MM.1S (cell line): ENCODE measurements at regions not wholly inside any gene's neighbourhood (a gene's known extent, or its start where the extent isn't known, plus 50 kb on each side); places are given as distances from the start of the nearest gene placed in this dataset.

Source experiments
- DNase-seq: peaks from one replicate; pipeline ENCODE4 v3.0.0-alpha.2; 2015
- H2AFZ ChIP-seq: fragments of 300-600 bp; sonication (generic); 2 replicates; pipeline ENCODE4 v1.6.0; 2016; ENCODE audit warnings: antibody characterized with exemption, low read length
- H3F3A ChIP-seq: fragments of 300-600 bp; sonication (generic); 2 replicates; pipeline ENCODE4 v1.6.1; 2016; ENCODE audit warnings: mild to moderate bottlenecking, antibody characterized with exemption, low read length, moderate library complexity, mixed read lengths; ENCODE audit not compliant: insufficient read depth
- H3K27ac ChIP-seq: fragments of 300-600 bp; sonication (generic); 2 replicates; pipeline ENCODE4 v1.5.1; 2016; ENCODE audit warnings: mild to moderate bottlenecking, low read length
- H3K27me3 ChIP-seq: fragments of 300-600 bp; sonication (generic); replicated peaks from 2 replicates; pipeline ENCODE4 v1.6.0; 2016; ENCODE audit warnings: low read length; ENCODE audit not compliant: insufficient read depth
- H3K36me3 ChIP-seq: fragments of 300-600 bp; sonication (generic); replicated peaks from 2 replicates; pipeline ENCODE4 v1.6.1; 2016; ENCODE audit warnings: mild to moderate bottlenecking, low read length, mixed read lengths; ENCODE audit not compliant: insufficient read depth
- H3K4me1 ChIP-seq: fragments of 300-600 bp; sonication (generic); 2 replicates; pipeline ENCODE4 v1.6.1; 2016; ENCODE audit warnings: low read length, mixed read lengths
- H3K4me2 ChIP-seq: fragments of 300-600 bp; sonication (generic); 2 replicates; pipeline ENCODE4 v1.6.0; 2016; ENCODE audit warnings: low read depth, low read length
- H3K4me3 ChIP-seq: fragments of 300-600 bp; sonication (generic); 2 replicates; pipeline ENCODE4 v1.5.1; 2016; ENCODE audit warnings: low read length, mixed read lengths
- H3K79me2 ChIP-seq: fragments of 300-600 bp; sonication (generic); 2 replicates; pipeline ENCODE4 v1.6.1; 2016; ENCODE audit warnings: mixed run types, low read length, mixed read lengths
- H3K9ac ChIP-seq: fragments of 300-600 bp; sonication (generic); 2 replicates; pipeline ENCODE4 v1.6.1; 2016; ENCODE audit warnings: low read length, mixed read lengths
- H3K9me2 ChIP-seq: fragments of 300-600 bp; sonication (generic); replicated peaks from 2 replicates; pipeline ENCODE4 v1.6.1; 2016; ENCODE audit warnings: mild to moderate bottlenecking, low read length, mixed read lengths; ENCODE audit not compliant: insufficient read depth
- H3K9me3 ChIP-seq: fragments of 300-600 bp; sonication (generic); replicated peaks from 2 replicates; pipeline ENCODE4 v1.6.1; 2016; ENCODE audit warnings: mild to moderate bottlenecking, low read length, mixed read lengths; ENCODE audit not compliant: insufficient read depth
- H4K20me1 ChIP-seq: fragments of 300-600 bp; sonication (generic); 2 replicates; pipeline ENCODE4 v1.6.1; 2016; ENCODE audit warnings: mild to moderate bottlenecking, low read length, moderate library complexity, mixed read lengths; ENCODE audit not compliant: insufficient read depth
- CTCF ChIP-seq: fragments of 300-600 bp; sonication (generic); IDR thresholded peaks from 2 replicates; pipeline ENCODE4 v1.5.1; 2016; ENCODE audit warnings: antibody characterized with exemption, low read length, mixed read lengths
- EZH2 ChIP-seq: fragments of 300-600 bp; sonication (generic); optimal IDR thresholded peaks from 2 replicates; pipeline ENCODE3; 2017; ENCODE audit warnings: low read depth, mild to moderate bottlenecking, antibody characterized with exemption, low read length, mixed read lengths
- EZH2phosphoT487 ChIP-seq: fragments of 300-600 bp; sonication (generic); IDR thresholded peaks from 2 replicates; pipeline ENCODE4 v1.6.1; 2018; ENCODE audit warnings: antibody characterized with exemption, low read length

DNA sequence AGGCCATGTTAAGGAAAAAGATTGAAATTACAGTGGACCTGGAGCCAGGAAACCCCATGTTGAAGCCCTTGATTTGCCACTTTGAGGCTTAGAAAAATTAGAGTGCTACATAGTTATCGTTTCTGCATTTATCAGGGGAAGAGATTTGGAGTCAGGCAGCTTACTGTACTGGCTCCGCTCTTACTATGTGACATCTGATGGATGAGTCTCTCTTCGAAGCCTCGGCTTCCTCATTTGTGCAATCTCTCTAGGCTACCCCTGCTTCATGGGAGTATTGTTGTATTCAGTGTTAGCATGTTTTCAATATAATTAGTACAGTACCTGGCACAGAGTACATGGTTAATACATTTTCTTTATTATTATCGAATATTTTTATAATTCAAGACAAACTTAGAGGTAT lies 480.4 kb upstream of the USP24 start:
- Histone ChIP-seq H3K27ac (no peak overlapping the region), H3K4me3 (no peak overlapping the region), H3K27me3 (no peaks in the 10 kb centered on the region), H2AFZ (no peak overlapping the region), H3K36me3 (no peaks in the 10 kb centered on the region), H3K79me2 (no peaks in the 10 kb centered on the region), H3K4me2 (no peak overlapping the region), H3K9me3 (no peaks in the 10 kb centered on the region), H3K9ac (no peak overlapping the region), H3K9me2 (no peaks in the 10 kb centered on the region; the same call in 1 of the 2 replicates), H3K4me1 (no peaks in the 10 kb centered on the region), H3F3A (no peaks in the 10 kb centered on the region), H4K20me1 (no peaks in the 10 kb centered on the region)
- TF ChIP-seq EZH2 (no peak), CTCF (no peak), EZH2phosphoT487 (no peak)
- no peak for DNase-seq

- Histone ChIP-seq H3K9me2 (no peaks in the 10 kb centered on the region; the same call in 1 of the 2 replicates), H3K4me1 (no peaks in the 10 kb centered on the region), H3K27me3 (no peaks in the 10 kb centered on the region), H3F3A (no peaks in the 10 kb centered on the region), H3K27ac (no peak overlapping the region), H3K4me2 (no peak overlapping the region), H3K79me2 (no peaks in the 10 kb centered on the region), H3K9ac (no peak overlapping the region), H3K4me3 (no peak overlapping the region), H4K20me1 (no peaks in the 10 kb centered on the region), H3K36me3 (no peaks in the 10 kb centered on the region), H2AFZ (no peak overlapping the region), H3K9me3 (no peaks in the 10 kb centered on the region)
- no peak for TF ChIP-seq CTCF
- no peak for TF ChIP-seq EZH2
- TF ChIP-seq EZH2phosphoT487: no peak
- no peak for DNase-seq
Observed at GRCh38 chr1:55695151-55695550, 480.0 kb upstream of the USP24 start.

- TF ChIP-seq CTCF: no peak
- TF ChIP-seq EZH2: no peak
- no peak for TF ChIP-seq EZH2phosphoT487
- no peak overlapping the region for H3K27ac ChIP-seq
- no peaks in the 10 kb centered on the region for H3K79me2 ChIP-seq
- H3K9me3 ChIP-seq: no peaks in the 10 kb centered on the region
- no peaks in the 10 kb centered on the region for H3K27me3 ChIP-seq
- H3K4me1 ChIP-seq: no peaks in the 10 kb centered on the region
- no peak overlapping the region for H3K9ac ChIP-seq
- DNase-seq: no peak
- H3K36me3 ChIP-seq: no peaks in the 10 kb centered on the region
- no peak overlapping the region for H2AFZ ChIP-seq
- H3K4me2 ChIP-seq: no peak overlapping the region
- no peaks in the 10 kb centered on the region; the same call in 1 of the 2 replicates for H3K9me2 ChIP-seq
- H3F3A ChIP-seq: no peaks in the 10 kb centered on the region
- H3K4me3 ChIP-seq: no peak overlapping the region
- no peaks in the 10 kb centered on the region for H4K20me1 ChIP-seq
Observed at GRCh38 chr1:55694310-55694801, 479.2 kb upstream of the USP24 start.
